Activated CD8-positive, alpha-beta memory T cell treated with anti-CD3 and anti-CD28 coated beads, Interleukin-2, amount 50 U/mL, for 4 hours (primary cell): ENCODE measurements at regions not wholly inside any gene's neighbourhood (a gene's known extent, or its start where the extent isn't known, plus 50 kb on each side); places are given as distances from the start of the nearest gene placed in this dataset.

ENCODE experiments used
- DNase-seq: peaks from one replicate; pipeline ENCODE4 v3.0.0-alpha.2; 2020

DNA sequence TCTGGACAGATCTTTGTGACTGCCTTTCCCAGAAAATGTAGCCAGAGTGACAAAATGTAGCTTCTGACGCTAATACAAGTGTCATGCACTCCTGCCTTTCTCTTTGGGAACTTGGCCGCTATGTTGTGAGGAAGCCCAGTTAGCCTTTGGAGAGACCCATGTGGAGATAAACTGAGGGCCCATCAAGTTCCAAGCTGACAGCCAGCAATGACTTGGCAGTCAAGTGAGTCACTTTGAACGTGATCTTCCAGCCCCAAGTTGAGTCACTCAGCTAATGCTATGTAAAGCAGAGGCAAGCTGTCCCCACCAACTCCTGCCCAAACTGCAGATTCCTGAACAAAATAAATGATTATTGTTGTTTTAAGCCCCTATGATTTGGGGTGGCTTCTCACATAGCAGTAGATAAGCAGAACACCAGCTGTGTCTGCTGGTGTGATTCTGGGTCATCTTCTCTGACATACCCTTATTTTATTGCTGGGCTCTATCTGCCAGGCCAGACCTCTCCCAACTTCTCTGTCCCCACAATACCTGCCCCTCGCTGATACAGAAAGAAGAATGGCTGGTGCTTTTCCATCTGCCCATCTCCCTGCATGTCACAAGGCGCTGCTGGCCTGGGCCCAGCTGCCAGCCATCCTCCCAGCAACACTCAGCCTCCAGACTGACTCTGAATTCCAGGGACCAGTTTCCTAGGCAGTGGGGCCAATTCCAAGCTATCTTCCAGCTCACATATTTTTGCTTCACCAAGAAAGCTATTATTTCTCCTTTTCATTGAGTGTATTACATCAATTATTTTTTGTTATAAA lies 274.8 kb downstream of the LRFN2 start:
- no peak for DNase-seq

DNA sequence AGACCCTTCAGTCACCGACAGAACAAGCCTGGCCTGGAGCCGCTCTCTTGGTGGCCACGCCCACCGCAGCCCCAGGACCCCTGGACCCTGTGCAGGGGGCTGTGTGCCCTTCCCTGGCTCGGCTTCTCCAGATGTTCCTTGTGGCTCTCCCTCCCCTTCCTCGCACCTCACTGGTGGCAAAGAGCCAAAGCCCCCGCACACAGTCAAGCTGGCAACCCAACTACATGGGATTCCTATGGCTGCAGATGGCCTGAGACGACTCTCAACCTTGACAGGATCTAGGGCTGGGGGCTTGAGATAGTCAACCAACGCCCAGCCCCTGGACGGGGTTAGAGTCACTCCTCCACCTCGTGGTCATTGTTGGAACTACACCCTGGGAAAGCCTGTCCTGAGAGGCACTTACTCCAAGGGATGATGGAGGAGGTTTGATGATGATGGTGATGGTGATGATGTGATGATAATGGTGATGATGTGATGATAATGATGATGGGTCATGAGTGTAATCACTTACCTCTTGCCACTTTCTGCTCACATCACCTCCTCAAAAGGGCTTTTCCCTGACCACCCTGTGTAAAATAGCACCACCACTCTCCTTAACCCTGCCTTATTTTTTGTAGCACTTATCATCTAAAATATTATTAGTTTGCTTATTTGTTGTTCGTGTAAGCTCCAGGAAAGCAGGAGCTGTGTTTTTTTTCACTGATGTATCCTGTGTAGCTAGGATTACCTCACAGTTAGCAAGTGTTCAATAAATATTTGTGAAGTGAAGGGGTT lies 278.4 kb downstream of the LRFN2 start:
- peak; percentile 39 for DNase-seq

- DNase-seq, result no peak
Measured at GRCh38 chr6:40307712-40308111, 279.5 kb downstream of the LRFN2 start.

GRCh38 chr6:40302856-40303454 lies 284.2 kb downstream of the LRFN2 start:
- DNase-seq, result no peak

GRCh38 chr6:40299681-40300080 lies 287.5 kb downstream of the LRFN2 start:
- DNase-seq, result no peak

DNA sequence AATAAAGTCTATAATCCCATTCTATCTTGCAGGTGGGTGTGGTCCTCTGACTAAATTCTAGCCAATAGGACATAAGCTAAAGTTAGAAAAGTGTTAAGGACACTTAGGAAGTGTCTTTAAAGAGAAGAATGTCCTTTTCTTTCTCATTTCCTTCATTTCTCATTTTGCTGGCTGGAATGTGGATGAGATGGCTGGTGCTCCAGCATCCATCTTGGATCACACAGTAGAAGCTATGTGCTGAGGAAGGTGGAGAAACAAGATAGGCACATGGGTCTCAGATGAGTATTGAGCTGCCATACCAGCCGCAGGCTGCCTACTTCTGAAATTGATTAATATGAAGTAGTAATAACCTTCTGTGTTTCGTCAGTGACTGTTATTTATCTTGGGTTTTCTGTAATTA lies 289.0 kb downstream of the LRFN2 start:
- no peak for DNase-seq

DNA sequence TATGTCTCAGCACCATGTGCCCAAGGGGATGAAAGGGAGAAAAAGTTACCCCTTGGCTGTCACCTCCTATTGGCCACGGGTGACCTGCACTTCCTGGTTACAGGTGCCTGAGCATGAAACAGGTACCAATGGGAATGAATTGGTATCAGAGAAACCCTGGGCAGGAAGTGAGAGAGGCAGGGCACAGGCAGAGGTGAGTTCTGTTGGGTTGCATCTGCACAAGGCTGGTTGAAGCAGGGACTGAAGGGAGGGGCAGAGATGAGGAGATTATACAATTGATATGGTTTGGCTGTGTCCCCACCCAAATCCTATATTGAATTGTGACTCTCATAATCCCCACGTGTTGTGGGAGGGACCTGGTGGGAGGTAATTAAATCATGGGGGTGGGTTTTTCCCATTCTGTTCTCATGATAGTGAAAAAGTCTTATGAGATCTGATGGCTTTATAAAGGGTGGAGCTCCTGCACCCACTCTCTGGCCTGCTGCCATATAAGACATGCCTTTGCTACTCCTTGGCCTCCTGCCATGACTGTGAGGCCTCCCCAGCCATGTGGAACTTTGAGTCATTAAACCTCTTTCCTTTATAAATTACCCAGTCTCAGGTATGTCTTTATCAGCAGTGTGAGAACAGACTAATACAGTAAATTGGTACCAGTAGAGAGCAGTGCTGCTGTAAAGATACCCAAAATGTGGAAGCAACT lies 291.8 kb downstream of the LRFN2 start:
- DNase-seq, result no peak

- no peak for DNase-seq
Measured at GRCh38 chr6:40293460-40294185, 293.5 kb downstream of the LRFN2 start.

GRCh38 chr6:40293060-40293459 lies 294.1 kb downstream of the LRFN2 start:
- DNase-seq, result no peak

DNA sequence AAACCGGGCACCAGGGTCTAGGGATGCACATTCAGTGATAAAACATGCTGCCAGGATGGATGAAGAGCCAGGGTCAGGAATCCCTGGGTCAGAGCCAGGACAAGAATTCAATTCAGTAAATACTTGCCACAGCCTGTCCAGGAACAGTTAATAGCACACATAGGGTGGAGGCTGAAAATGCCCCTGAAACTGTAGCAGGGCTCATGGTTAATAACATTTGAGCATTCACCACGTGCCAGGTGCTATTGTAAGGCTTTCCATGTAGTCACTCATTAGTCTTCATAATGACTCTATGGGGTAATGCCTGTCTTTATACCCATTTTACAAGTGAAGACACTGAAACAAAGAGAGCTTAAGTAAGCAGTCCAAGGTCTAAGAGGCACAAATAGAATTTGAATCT lies 296.3 kb downstream of the LRFN2 start:
- no peak for DNase-seq

GRCh38 chr6:40288919-40289318 lies 298.2 kb downstream of the LRFN2 start:
- no peak for DNase-seq

GRCh38 chr6:40287296-40287850 lies 299.8 kb downstream of the LRFN2 start:
- DNase-seq, result no peak

- no peak for DNase-seq
Measured at GRCh38 chr6:40286721-40287120, 300.4 kb downstream of the LRFN2 start.

DNA sequence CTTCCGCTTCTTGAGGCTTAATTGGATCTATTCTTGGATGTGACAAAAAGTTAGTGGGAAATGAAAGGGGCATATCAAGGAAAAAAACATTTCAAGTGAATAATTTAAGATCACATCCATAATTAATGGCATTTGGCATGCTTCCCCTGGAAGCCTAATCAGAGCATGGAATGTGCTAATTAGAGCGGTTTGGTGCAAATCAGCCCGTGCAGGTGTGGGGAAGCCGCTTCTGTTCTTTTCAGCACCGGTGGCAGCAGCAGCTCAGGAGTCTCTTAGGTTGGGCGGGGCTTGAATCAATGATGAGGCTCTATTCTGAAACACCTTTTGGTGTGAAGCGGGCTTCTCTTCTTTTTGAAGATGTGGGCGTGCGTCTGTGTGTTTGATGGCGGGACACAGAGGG lies 301.2 kb downstream of the LRFN2 start:
- no peak for DNase-seq

DNA sequence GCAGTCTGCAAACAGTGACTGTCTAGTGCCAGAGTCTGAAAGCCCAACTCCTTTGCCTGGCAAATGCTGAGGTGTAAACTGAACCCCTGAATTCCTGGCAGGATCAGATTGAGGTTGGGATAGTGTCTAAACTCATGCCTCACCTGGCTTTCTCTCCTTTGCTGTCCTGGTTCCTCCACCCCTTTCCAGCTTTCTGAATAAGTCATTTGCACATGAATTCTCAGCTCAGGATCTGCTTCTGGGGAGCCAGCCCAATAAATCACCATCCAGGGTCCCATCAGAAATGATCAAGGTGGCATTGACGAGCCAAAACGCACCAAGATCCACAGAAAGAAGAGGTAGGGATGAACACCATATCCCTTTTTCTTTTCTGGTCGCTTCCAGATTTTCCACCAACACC lies 301.6 kb downstream of the LRFN2 start:
- no peak for DNase-seq

- DNase-seq, result no peak
Measured at GRCh38 chr6:40282986-40283385, 304.2 kb downstream of the LRFN2 start.

- no peak for DNase-seq
Measured at GRCh38 chr6:40281402-40281801, 305.8 kb downstream of the LRFN2 start.

GRCh38 chr6:40280231-40280630 lies 306.9 kb downstream of the LRFN2 start:
- DNase-seq, result no peak

GRCh38 chr6:40276141-40276540 lies 311.0 kb downstream of the LRFN2 start:
- DNase-seq, result no peak

DNA sequence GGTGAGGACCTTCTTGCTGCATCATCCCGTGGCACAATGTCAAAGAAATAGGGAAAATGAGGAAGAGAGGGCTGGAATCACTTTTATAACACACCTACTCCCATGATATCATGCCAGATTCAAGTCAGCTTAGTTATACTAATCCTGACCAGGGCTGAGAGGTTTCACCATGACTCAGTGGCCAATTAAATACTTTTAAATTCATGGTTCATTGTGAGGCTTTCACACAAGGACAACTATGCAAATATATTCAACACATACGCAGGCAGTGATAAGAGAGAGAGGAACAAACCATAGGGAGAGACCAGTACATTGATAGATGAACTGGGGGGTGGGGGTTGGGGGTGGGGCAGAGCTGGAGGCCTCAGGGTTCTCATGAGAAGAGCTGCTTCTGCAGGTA lies 313.1 kb downstream of the LRFN2 start:
- no peak for DNase-seq

DNA sequence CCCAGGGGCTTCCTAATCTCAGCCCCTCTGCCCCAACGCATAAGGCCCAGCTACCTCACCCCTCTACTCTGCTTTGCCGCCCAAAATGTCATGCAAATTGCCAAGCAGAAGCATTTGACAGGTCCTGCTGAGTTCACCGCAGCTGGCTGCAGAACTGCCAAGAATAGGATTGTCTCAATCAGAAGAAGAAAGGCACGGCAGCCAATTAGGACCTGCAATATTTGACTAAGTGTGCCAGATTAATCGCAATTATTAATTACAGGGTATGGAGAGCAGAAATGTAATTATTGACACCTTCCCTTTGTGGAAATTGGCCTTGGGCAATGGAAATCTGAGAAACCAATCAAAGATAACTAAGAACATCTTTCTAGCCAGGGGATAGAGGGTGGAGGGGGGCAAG lies 318.6 kb downstream of the LRFN2 start:
- no peak for DNase-seq

- no peak for DNase-seq
Measured at GRCh38 chr6:40268166-40268565, 319.0 kb downstream of the LRFN2 start.
